ENCODE measurements at regions not wholly inside any gene's neighbourhood (a gene's known extent, or its start where the extent isn't known, plus 50 kb on each side); places are given as distances from the start of the nearest gene placed in this dataset.

DNA sequence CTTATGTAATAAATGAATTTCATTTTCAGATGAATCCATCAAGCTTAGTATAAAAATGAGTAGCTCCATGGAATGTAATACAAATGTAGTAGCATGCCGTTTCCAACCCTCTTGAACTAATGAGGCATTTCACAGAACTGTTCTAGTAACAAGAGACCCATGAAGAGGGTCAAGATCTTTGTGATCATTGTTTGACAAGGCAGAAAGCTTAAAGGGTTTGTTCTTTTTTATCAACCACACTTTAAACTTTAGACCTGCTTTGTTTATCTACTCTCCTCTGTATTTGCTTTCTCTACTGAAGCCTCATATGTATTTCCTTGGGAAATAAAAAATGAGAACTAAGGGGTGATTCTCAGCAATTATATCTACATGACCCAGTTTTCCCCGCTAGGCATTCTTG, 513.9 kb downstream of the ARAP2 start (continued):
- TF ChIP-seq GABPA (IDR thresholded peaks at IDR 0.05; ENCODE audit: borderline replicate concordance, insufficient read depth, low read length), result no peak
- no peak for TF ChIP-seq POLR2A (IDR thresholded peaks at IDR 0.05; ENCODE audit: control extremely low read depth in 1 of 2, low read depth in 2 of 2, low read length in 2 of 2)
- TF ChIP-seq TCF12 (IDR thresholded peaks at IDR 0.05; ENCODE audit: low read depth, low read length), result no peak
- TF ChIP-seq ZNF274 (IDR thresholded peaks at IDR 0.05; ENCODE audit: borderline replicate concordance, extremely low read depth, low read length), result no peak
- no peak for TF ChIP-seq JUND (IDR thresholded peaks at IDR 0.05; ENCODE audit: low read length)
- TF ChIP-seq MAFK (IDR thresholded peaks at IDR 0.05; ENCODE audit: low read depth, low read length), result no peak
- TF ChIP-seq ASH2L (IDR thresholded peaks at IDR 0.05; ENCODE audit: low read length), result no peak
